ENCODE measurements at regions not wholly inside any gene's neighbourhood (a gene's known extent, or its start where the extent isn't known, plus 50 kb on each side); places are given as distances from the start of the nearest gene placed in this dataset.

- no peak for TF ChIP-seq CTCF (IDR thresholded peaks at IDR 0.05; ENCODE audit: low read depth, low read length)
- TF ChIP-seq POLR2A (IDR thresholded peaks at IDR 0.05; ENCODE audit: extremely low read depth, insufficient read length): no peak
- TF ChIP-seq MAX (IDR thresholded peaks at IDR 0.05; ENCODE audit: low read depth, low read length): no peak
- TF ChIP-seq MYC (IDR thresholded peaks at IDR 0.05; ENCODE audit: low read depth, low read length): no peak
These were observed 248.3 kb upstream of the GATB start for GRCh38 chr4:152009031-152009670.

All from NB4 (cell line).